ENCODE measurements at regions not wholly inside any gene's neighbourhood (a gene's known extent, or its start where the extent isn't known, plus 50 kb on each side); places are given as distances from the start of the nearest gene placed in this dataset.

- no peak for DNase-seq
- intact Hi-C loops (cut with DNase I, micrococcal nuclease) = no loop called here
- TF ChIP-seq CTCF (IDR thresholded peaks at IDR 0.05) = no peak
- ATAC-seq = no peak
- peaks cover 5% of the 10 kb centered on the region for H3K9me3 ChIP-seq
- no peak overlapping the region for H3K4me3 ChIP-seq
- no peaks in the 10 kb centered on the region for H3K4me1 ChIP-seq (ENCODE audit: low read depth)
- no peaks in the 10 kb centered on the region for H3K36me3 ChIP-seq (ENCODE audit: low read depth)
Measured at GRCh38 chr6:78561015-78561414, 306.3 kb upstream of the IRAK1BP1 start.

GRCh38 chr6:78565997-78566396, 301.4 kb upstream of the IRAK1BP1 start:
- no peak for TF ChIP-seq CTCF (IDR thresholded peaks at IDR 0.05)
- no peak overlapping the region for H3K4me3 ChIP-seq
- peaks cover 13% of the 10 kb centered on the region for H3K9me3 ChIP-seq
- no peaks in the 10 kb centered on the region for H3K4me1 ChIP-seq (ENCODE audit: low read depth)
- no peaks in the 10 kb centered on the region for H3K36me3 ChIP-seq (ENCODE audit: low read depth)
- intact Hi-C loops (cut with DNase I, micrococcal nuclease) = no loop called here
- DNase-seq (no peak), ATAC-seq (no peak)

GRCh38 chr6:78570044-78570443, 297.3 kb upstream of the IRAK1BP1 start:
- Histone ChIP-seq H3K4me1 (ENCODE audit: low read depth) (no peaks in the 10 kb centered on the region), H3K9me3 (peaks cover 13% of the 10 kb centered on the region), H3K36me3 (ENCODE audit: low read depth) (no peaks in the 10 kb centered on the region), H3K4me3 (no peak overlapping the region)
- no peak for TF ChIP-seq CTCF (IDR thresholded peaks at IDR 0.05)
- DNase-seq (no peak), ATAC-seq (no peak)
- intact Hi-C loops (cut with DNase I, micrococcal nuclease) = no loop called here

- H3K4me1 ChIP-seq (ENCODE audit: low read depth) = no peaks in the 10 kb centered on the region
- H3K4me3 ChIP-seq = no peak overlapping the region
- no peak for ATAC-seq
- intact Hi-C loops (cut with DNase I, micrococcal nuclease) = no loop called here
- no peaks in the 10 kb centered on the region for H3K36me3 ChIP-seq (ENCODE audit: low read depth)
- no peak for DNase-seq
- H3K9me3 ChIP-seq = no peaks in the 10 kb centered on the region
- no peak for TF ChIP-seq CTCF (IDR thresholded peaks at IDR 0.05)
Measured at GRCh38 chr6:78577585-78577984, 289.8 kb upstream of the IRAK1BP1 start.

GRCh38 chr6:78578430-78578829, 288.9 kb upstream of the IRAK1BP1 start:
- TF ChIP-seq CTCF (IDR thresholded peaks at IDR 0.05) = no peak
- H3K36me3 ChIP-seq (ENCODE audit: low read depth) = no peaks in the 10 kb centered on the region
- ATAC-seq = no peak
- intact Hi-C loops (cut with DNase I, micrococcal nuclease) = no loop called here
- no peaks in the 10 kb centered on the region for H3K4me1 ChIP-seq (ENCODE audit: low read depth)
- no peak overlapping the region for H3K4me3 ChIP-seq
- no peak for DNase-seq
- H3K9me3 ChIP-seq = no peaks in the 10 kb centered on the region

- DNase-seq (no peak), ATAC-seq (no peak)
- TF ChIP-seq CTCF (IDR thresholded peaks at IDR 0.05) = no peak
- Histone ChIP-seq H3K9me3 (no peaks in the 10 kb centered on the region), H3K36me3 (ENCODE audit: low read depth) (no peaks in the 10 kb centered on the region), H3K4me3 (no peak overlapping the region), H3K4me1 (ENCODE audit: low read depth) (no peaks in the 10 kb centered on the region)
- intact Hi-C loops (cut with DNase I, micrococcal nuclease) = no loop called here
Measured at GRCh38 chr6:78580923-78581322, 286.4 kb upstream of the IRAK1BP1 start.

Measured in mucosa of descending colon (tissue), 3 donors.